Caco-2 (cell line): ENCODE measurements at regions not wholly inside any gene's neighbourhood (a gene's known extent, or its start where the extent isn't known, plus 50 kb on each side); places are given as distances from the start of the nearest gene placed in this dataset.

Experiments
- BruUV-seq: library from RNA; stranded (reverse); fragments of 400-500 nt; replicated peaks from 2 replicates; lab custom pipeline; 2021; lab: Mats Ljungman, UMichigan
- CTCF ChIA-PET: fragments of 300-600 bp; sonication (Branson Sonifier 250); formaldehyde crosslinking; loops from one replicate; lab custom pipeline; 2022; ENCODE audit warnings: antibody characterized with exemption; lab: Charles Lee
- POLR2A ChIA-PET: fragments of 300-600 bp; sonication (Branson Sonifier 250); formaldehyde crosslinking; loops from one replicate; lab custom pipeline; 2022; ENCODE audit warnings: antibody characterized with exemption; lab: Charles Lee
- DNase-seq, 2 experiments: peaks; one replicate each; pipeline versions ENCODE4 v3.0.0 to v3.0.0-alpha.2; 2020 to 2022
- H3K27me3 ChIP-seq: replicated peaks from 2 replicates; pipeline ENCODE4 v1.6.0; 2011; ENCODE audit warnings: low read length; ENCODE audit not compliant: control insufficient read depth, insufficient read depth
- H3K36me3 ChIP-seq: 2 replicates; pipeline ENCODE4 v1.5.1; 2011; ENCODE audit warnings: low read length; ENCODE audit not compliant: control insufficient read depth, insufficient read depth
- H3K4me1 ChIP-seq: fragments of 250-450 bp; sonication (Bioruptor Pico); 2 replicates; pipeline ENCODE4 v1.5.1; 2020; ENCODE audit warnings: mild to moderate bottlenecking
- H3K4me3 ChIP-seq: 2 replicates; pipeline ENCODE4 v1.5.1; 2011; ENCODE audit warnings: low read depth, mild to moderate bottlenecking, control low read depth, low read length
- H3K9me3 ChIP-seq: fragments of 250-450 bp; sonication (Bioruptor Pico); 2 replicates; pipeline ENCODE4 v1.5.1; 2020; ENCODE audit warnings: mild to moderate bottlenecking, moderate library complexity
- H3K27ac Mint-ChIP-seq: one replicate; pipeline ENCODE4 v1.8.0; 2022; ENCODE audit warnings: mixed read lengths; ENCODE audit not compliant: unreplicated experiment
- H3K27me3 Mint-ChIP-seq: one replicate; pipeline ENCODE4 v1.8.0; 2022; ENCODE audit warnings: mixed read lengths; ENCODE audit not compliant: insufficient read depth, unreplicated experiment
- H3K36me3 Mint-ChIP-seq: one replicate; pipeline ENCODE4 v1.8.0; 2022; ENCODE audit warnings: mild to moderate bottlenecking, mixed read lengths; ENCODE audit not compliant: insufficient read depth, unreplicated experiment
- H3K4me1 Mint-ChIP-seq: one replicate; pipeline ENCODE4 v1.8.0; 2022; ENCODE audit warnings: low read depth, mixed read lengths; ENCODE audit not compliant: unreplicated experiment
- H3K4me3 Mint-ChIP-seq: one replicate; pipeline ENCODE4 v1.8.0; 2022; ENCODE audit warnings: mild to moderate bottlenecking, moderate library complexity, mixed read lengths; ENCODE audit not compliant: unreplicated experiment
- H3K9me3 Mint-ChIP-seq: one replicate; pipeline ENCODE4 v1.8.0; 2022; ENCODE audit warnings: mixed read lengths; ENCODE audit not compliant: unreplicated experiment
- intact Hi-C: fragments of 100-400 bp; cut with micrococcal nuclease; formaldehyde crosslinking; loops from one replicate; pipeline ENCODE4 v1.10.0; 2022; ENCODE audit not compliant: unreplicated experiment
- TF ChIP-seq, protein P1 (sequence below), 2 experiments: fragments of 200-600 bp in 1 of 2; IDR thresholded peaks; 1 replicate in 1 of 2; 2 replicates in 1 of 2; pipeline versions ENCODE4 v1.5.1 to v1.8.0; 2011 to 2022; ENCODE audit warnings: antibody characterized with exemption in 1 of 2, control low read depth in 1 of 2, inconsistent platforms in 1 of 2, low read depth in 1 of 2, low read length in 1 of 2, mild to moderate bottlenecking in 1 of 2, moderate library complexity in 1 of 2; ENCODE audit not compliant: insufficient read depth in 1 of 2, severe bottlenecking in 1 of 2, unreplicated experiment in 1 of 2

DNA sequence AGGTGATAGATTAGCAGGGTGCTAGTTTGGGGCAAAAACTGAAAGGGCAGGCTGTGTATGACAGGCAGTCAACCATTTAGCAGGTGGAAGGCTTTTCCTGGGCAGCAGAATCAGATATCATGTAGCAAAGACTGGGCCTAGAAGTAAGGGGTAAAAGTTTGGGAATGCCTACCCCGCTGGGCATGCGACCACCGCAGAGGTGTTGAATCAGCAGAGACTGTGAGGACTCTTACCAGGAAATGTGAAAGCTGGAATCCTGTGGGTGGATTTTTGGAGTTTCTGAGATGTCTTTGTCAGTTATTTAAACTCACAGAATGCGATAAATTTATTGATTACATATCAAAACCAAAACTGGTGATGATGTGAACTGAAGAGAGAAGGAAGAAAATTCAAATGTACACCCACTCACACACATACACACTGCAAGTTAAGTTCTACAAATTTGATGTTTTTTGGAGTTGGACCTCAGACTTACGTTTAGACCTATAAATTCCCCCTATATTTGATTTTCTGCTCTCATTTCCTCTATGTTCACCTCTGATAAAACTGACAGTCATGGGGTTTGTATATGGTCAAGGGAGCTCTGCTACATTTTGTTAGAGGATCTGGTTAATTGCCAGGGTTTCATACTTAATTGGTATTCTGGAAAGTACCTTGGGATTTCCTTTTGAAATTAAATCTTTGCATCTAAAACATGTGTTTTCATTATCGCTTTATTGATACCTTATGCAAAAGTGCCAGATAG is 333.6 kb downstream of the CSNK1G3 start:
- no peaks in the 10 kb centered on the region for H3K4me1 ChIP-seq
- TF ChIP-seq, protein P1, sequence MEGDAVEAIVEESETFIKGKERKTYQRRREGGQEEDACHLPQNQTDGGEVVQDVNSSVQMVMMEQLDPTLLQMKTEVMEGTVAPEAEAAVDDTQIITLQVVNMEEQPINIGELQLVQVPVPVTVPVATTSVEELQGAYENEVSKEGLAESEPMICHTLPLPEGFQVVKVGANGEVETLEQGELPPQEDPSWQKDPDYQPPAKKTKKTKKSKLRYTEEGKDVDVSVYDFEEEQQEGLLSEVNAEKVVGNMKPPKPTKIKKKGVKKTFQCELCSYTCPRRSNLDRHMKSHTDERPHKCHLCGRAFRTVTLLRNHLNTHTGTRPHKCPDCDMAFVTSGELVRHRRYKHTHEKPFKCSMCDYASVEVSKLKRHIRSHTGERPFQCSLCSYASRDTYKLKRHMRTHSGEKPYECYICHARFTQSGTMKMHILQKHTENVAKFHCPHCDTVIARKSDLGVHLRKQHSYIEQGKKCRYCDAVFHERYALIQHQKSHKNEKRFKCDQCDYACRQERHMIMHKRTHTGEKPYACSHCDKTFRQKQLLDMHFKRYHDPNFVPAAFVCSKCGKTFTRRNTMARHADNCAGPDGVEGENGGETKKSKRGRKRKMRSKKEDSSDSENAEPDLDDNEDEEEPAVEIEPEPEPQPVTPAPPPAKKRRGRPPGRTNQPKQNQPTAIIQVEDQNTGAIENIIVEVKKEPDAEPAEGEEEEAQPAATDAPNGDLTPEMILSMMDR (IDR thresholded peaks at IDR 0.05; ENCODE audit: insufficient read depth in 1 of 2, low read depth in 1 of 2, low read length in 1 of 2, severe bottlenecking in 1 of 2, unreplicated experiment in 1 of 2) = no peak
- no peaks in the 10 kb centered on the region for H3K36me3 Mint-ChIP-seq
- intact Hi-C loops = no loop called here
- H3K9me3 Mint-ChIP-seq = peaks cover 5% of the 10 kb centered on the region
- no peaks in the 10 kb centered on the region for H3K27me3 Mint-ChIP-seq
- no peak overlapping the region for H3K4me3 Mint-ChIP-seq
- H3K27ac Mint-ChIP-seq = no peak overlapping the region
- no peaks in the 10 kb centered on the region for H3K36me3 ChIP-seq
- ChIA-PET CTCF (no interaction called here), POLR2A (no interaction called here)
- H3K9me3 ChIP-seq = no peaks in the 10 kb centered on the region; the same call in 1 of the 2 replicates
- no peak for DNase-seq
- BruUV-seq = no TSS peak
- H3K4me3 ChIP-seq = no peak overlapping the region
- H3K27me3 ChIP-seq = no peaks in the 10 kb centered on the region
- H3K4me1 Mint-ChIP-seq = no peaks in the 10 kb centered on the region

DNA sequence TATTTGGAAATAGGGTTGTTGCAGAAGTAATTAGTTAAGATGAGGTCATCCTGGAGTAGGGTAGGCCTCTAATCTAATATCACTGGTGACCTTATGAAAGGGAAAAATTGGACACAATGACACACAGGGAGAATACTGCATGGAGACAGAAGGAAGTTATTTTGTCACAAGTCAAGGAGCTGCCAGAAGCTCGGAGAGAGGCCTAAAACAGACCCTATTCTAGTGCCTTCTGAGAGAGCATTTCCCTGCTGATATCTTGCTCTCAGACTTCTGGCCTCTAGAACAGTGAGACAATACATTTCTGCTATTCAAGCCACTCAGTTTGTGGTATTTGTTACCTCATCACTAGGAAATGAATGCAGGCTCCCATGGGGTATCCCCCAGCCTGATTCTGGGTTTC is 332.9 kb downstream of the CSNK1G3 start:
- H3K9me3 Mint-ChIP-seq = no peaks in the 10 kb centered on the region
- no TSS peak for BruUV-seq

DNA sequence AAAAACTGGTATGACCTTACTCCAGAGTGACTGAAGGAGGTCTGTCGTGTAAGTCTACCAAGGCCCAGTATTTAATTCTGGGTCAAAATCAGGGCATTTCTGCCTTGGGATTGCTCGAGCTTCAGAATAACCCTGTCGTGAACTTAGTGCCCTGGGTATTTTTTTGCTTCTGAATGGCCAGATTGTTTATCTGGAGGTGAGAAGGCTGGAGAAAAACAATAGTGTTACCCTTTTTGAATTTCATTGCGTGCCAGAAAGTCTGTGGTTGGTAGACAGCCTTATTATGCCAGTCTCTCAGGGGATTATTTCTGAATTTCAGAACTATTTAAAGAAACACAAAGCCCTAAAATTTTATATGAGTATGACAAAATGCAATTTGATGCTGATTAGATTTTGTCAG is 323.4 kb downstream of the CSNK1G3 start:
- H3K27me3 ChIP-seq = no peaks in the 10 kb centered on the region
- Mint-ChIP-seq H3K4me3 (no peak overlapping the region), H3K9me3 (no peaks in the 10 kb centered on the region), H3K36me3 (no peaks in the 10 kb centered on the region), H3K4me1 (no peaks in the 10 kb centered on the region), H3K27me3 (no peaks in the 10 kb centered on the region), H3K27ac (no peak overlapping the region)
- CTCF ChIA-PET = no interaction called here
- H3K4me3 ChIP-seq = no peak overlapping the region
- no TSS peak for BruUV-seq
- no peaks in the 10 kb centered on the region for H3K36me3 ChIP-seq
- no peak for DNase-seq
- no peaks in the 10 kb centered on the region for H3K4me1 ChIP-seq
- intact Hi-C loops = no loop called here
- TF ChIP-seq, protein P1 (IDR thresholded peaks at IDR 0.05; ENCODE audit: insufficient read depth in 1 of 2, low read depth in 1 of 2, low read length in 1 of 2, severe bottlenecking in 1 of 2, unreplicated experiment in 1 of 2) = no peak
- no peaks in the 10 kb centered on the region for H3K9me3 ChIP-seq
- POLR2A ChIA-PET = no interaction called here

More for the DNA sequence above, 332.9 kb downstream of the CSNK1G3 start:
- ChIA-PET POLR2A (no interaction called here), CTCF (no interaction called here)
- H3K36me3 Mint-ChIP-seq = no peaks in the 10 kb centered on the region
- H3K27me3 Mint-ChIP-seq = no peaks in the 10 kb centered on the region
- H3K4me1 Mint-ChIP-seq = no peaks in the 10 kb centered on the region
- intact Hi-C loops = no loop called here
- H3K9me3 ChIP-seq = no peaks in the 10 kb centered on the region
- TF ChIP-seq, protein P1 (IDR thresholded peaks at IDR 0.05; ENCODE audit: insufficient read depth in 1 of 2, low read depth in 1 of 2, low read length in 1 of 2, severe bottlenecking in 1 of 2, unreplicated experiment in 1 of 2) = no peak
- H3K4me1 ChIP-seq = no peaks in the 10 kb centered on the region
- no peak for DNase-seq
- H3K27ac Mint-ChIP-seq = no peak overlapping the region
- H3K27me3 ChIP-seq = no peaks in the 10 kb centered on the region
- H3K36me3 ChIP-seq = no peaks in the 10 kb centered on the region
- H3K4me3 ChIP-seq = no peak overlapping the region
- no peak overlapping the region for H3K4me3 Mint-ChIP-seq
